ENCODE measurements at regions not wholly inside any gene's neighbourhood (a gene's known extent, or its start where the extent isn't known, plus 50 kb on each side); places are given as distances from the start of the nearest gene placed in this dataset.

DNA sequence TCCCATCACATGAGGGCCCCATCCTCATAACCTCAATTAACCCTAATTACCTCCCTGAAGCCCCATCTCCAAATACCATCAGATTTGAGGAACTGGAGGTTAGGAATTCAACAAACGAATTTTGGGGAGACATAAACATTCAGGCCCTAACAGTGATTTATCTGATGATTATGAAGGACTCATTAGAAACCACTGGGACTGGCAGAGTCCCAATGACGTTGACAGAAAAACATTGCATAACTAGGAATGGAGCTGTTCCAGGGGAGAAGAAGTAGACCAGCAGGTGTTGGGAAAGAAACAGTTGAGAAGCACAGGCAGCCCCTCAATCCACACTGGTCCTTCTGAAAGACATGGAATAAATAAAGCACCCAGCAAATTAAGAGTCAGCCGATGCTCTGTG, 282.0 kb downstream of the MAP2K4 start:
- TF ChIP-seq ZNF384 (IDR thresholded peaks at IDR 0.05) = no peak
- TF ChIP-seq SP1 (IDR thresholded peaks at IDR 0.05) = no peak
- no peak for TF ChIP-seq ELF4 (IDR thresholded peaks at IDR 0.05)
- no peak for TF ChIP-seq BHLHE40 (IDR thresholded peaks at IDR 0.05; ENCODE audit: borderline replicate concordance)
- TF ChIP-seq FOXM1 (IDR thresholded peaks at IDR 0.05; ENCODE audit: borderline replicate concordance) = no peak
- no peak for TF ChIP-seq FOXA1 (IDR thresholded peaks at IDR 0.05)
